ENCODE measurements at regions not wholly inside any gene's neighbourhood (a gene's known extent, or its start where the extent isn't known, plus 50 kb on each side); places are given as distances from the start of the nearest gene placed in this dataset.
"Not testable (repeated sequence)": the region's sequence is repeated elsewhere in the genome, so short reads cannot be mapped to it uniquely, and the experiment has no call there.

- no peak for DNase-seq
These were observed 142.3 kb upstream of the EDNRB start for GRCh38 chr13:78060966-78061365.

GRCh38 chr13:78056865-78057264, 138.2 kb upstream of the EDNRB start:
- DNase-seq = not testable (repeated sequence)

- no peak for DNase-seq
These were observed 135.5 kb upstream of the EDNRB start for GRCh38 chr13:78054157-78054556.

- no peak for DNase-seq
These were observed 128.5 kb upstream of the EDNRB start for GRCh38 chr13:78047151-78047550.

- no peak for DNase-seq
These were observed 127.7 kb upstream of the EDNRB start for GRCh38 chr13:78046331-78046730.

- no peak for DNase-seq
These were observed 127.3 kb upstream of the EDNRB start for GRCh38 chr13:78045916-78046315.

- not testable (repeated sequence) for DNase-seq
These were observed 122.7 kb upstream of the EDNRB start for GRCh38 chr13:78041366-78041765.

- DNase-seq = no peak
These were observed 121.7 kb upstream of the EDNRB start for GRCh38 chr13:78040205-78040830.

GRCh38 chr13:78036841-78037240, 118.2 kb upstream of the EDNRB start:
- no peak for DNase-seq

- DNase-seq = no peak
These were observed 116.9 kb upstream of the EDNRB start for GRCh38 chr13:78035500-78035899.

GRCh38 chr13:78033509-78033908, 114.9 kb upstream of the EDNRB start:
- DNase-seq = no peak

- no peak for DNase-seq
These were observed 113.5 kb upstream of the EDNRB start for GRCh38 chr13:78032132-78032531.

- DNase-seq = no peak
These were observed 111.8 kb upstream of the EDNRB start for GRCh38 chr13:78030341-78030896.

- no peak for DNase-seq
These were observed 111.3 kb upstream of the EDNRB start for GRCh38 chr13:78029901-78030300.

- no peak for DNase-seq
These were observed 110.3 kb upstream of the EDNRB start for GRCh38 chr13:78028960-78029359.

GRCh38 chr13:78024996-78025395, 106.4 kb upstream of the EDNRB start:
- no peak for DNase-seq

- no peak for DNase-seq
These were observed 103.7 kb upstream of the EDNRB start for GRCh38 chr13:78022164-78022877.

- DNase-seq = no peak
These were observed 102.2 kb upstream of the EDNRB start for GRCh38 chr13:78020861-78021260.

- DNase-seq = no peak
These were observed 97.2 kb upstream of the EDNRB start for GRCh38 chr13:78015782-78016181.

- no peak for DNase-seq
These were observed 93.4 kb upstream of the EDNRB start for GRCh38 chr13:78012046-78012445.

GRCh38 chr13:78004821-78005220, 86.2 kb upstream of the EDNRB start:
- DNase-seq = no peak

- DNase-seq = no peak
These were observed 81.1 kb upstream of the EDNRB start for GRCh38 chr13:77999746-78000145.

GRCh38 chr13:77994166-77994565, 75.5 kb upstream of the EDNRB start:
- DNase-seq = no peak

GRCh38 chr13:77991003-77991402, 72.4 kb upstream of the EDNRB start:
- no peak for DNase-seq

- DNase-seq = no peak
These were observed 70.7 kb upstream of the EDNRB start for GRCh38 chr13:77989281-77989680.
